OCI-LY7 (cell line): ENCODE measurements at regions not wholly inside any gene's neighbourhood (a gene's known extent, or its start where the extent isn't known, plus 50 kb on each side); places are given as distances from the start of the nearest gene placed in this dataset.

Experiments used
- BruUV-seq: library from RNA; stranded (reverse); fragments of 400-500 nt; replicated peaks from 2 replicates; lab custom pipeline; 2021; lab: Mats Ljungman, UMichigan
- CTCF ChIA-PET: fragments of 300-600 bp; sonication (Branson Sonifier 250); formaldehyde crosslinking; loops from one replicate; lab custom pipeline; 2022; ENCODE audit warnings: antibody characterized with exemption; ENCODE audit not compliant: unreplicated experiment; lab: Charles Lee
- POLR2A ChIA-PET: fragments of 300-600 bp; sonication (Branson Sonifier 250); formaldehyde crosslinking; loops from one replicate; lab custom pipeline; 2022; ENCODE audit warnings: antibody characterized with exemption; lab: Charles Lee
- DNase-seq: peaks from one replicate; pipeline ENCODE4 v3.0.0-alpha.2; 2015; ENCODE audit warnings: low spot score
- H2AFZ ChIP-seq: fragments of 200-600 bp; sonication (generic), shearing (Covaris generic); 2 replicates; pipeline ENCODE4 v1.6.1; 2014; ENCODE audit warnings: mild to moderate bottlenecking, antibody characterized with exemption, low read length, moderate library complexity
- H3K27ac ChIP-seq: fragments of 200-600 bp; sonication (generic); 2 replicates; pipeline ENCODE4 v1.5.1; 2014; ENCODE audit warnings: mixed run types, low read depth, mild to moderate bottlenecking, moderate library complexity, low read length, inconsistent platforms; ENCODE audit not compliant: poor library complexity, severe bottlenecking
- H3K36me3 ChIP-seq: fragments of 200-600 bp; sonication (generic); 2 replicates; pipeline ENCODE4 v1.6.1; 2014; ENCODE audit warnings: mild to moderate bottlenecking, antibody characterized with exemption, low read length, moderate library complexity, mixed read lengths; ENCODE audit not compliant: insufficient read depth
- H3K4me1 ChIP-seq: fragments of 200-600 bp; sonication (generic); 2 replicates; pipeline ENCODE4 v1.5.1; 2014; ENCODE audit warnings: mild to moderate bottlenecking, low read length; ENCODE audit not compliant: insufficient read depth, poor library complexity, severe bottlenecking
- H3K4me2 ChIP-seq: fragments of 200-600 bp; sonication (generic); 2 replicates; pipeline ENCODE4 v1.6.1; 2014; ENCODE audit warnings: mild to moderate bottlenecking, low read length
- H3K4me3 ChIP-seq: fragments of 200-600 bp; sonication (generic); 2 replicates; pipeline ENCODE4 v1.5.1; 2014; ENCODE audit warnings: mild to moderate bottlenecking, low read depth, low read length; ENCODE audit not compliant: poor library complexity, severe bottlenecking
- H3K79me2 ChIP-seq: fragments of 200-600 bp; sonication (generic); 2 replicates; pipeline ENCODE4 v1.6.1; 2016; ENCODE audit warnings: low read depth, mild to moderate bottlenecking, low read length, moderate library complexity, mixed read lengths; ENCODE audit not compliant: insufficient read depth
- H3K9me2 ChIP-seq: fragments of 200-600 bp; sonication (generic); 2 replicates; pipeline ENCODE4 v1.6.1; 2016; ENCODE audit warnings: mild to moderate bottlenecking, low read length, mixed read lengths; ENCODE audit not compliant: insufficient read depth
- H3K9me3 ChIP-seq: fragments of 200-600 bp; sonication (generic); 2 replicates; pipeline ENCODE4 v1.6.1; 2014; ENCODE audit warnings: mild to moderate bottlenecking, mixed run types, low read length, mixed read lengths
- H4K20me1 ChIP-seq: fragments of 200-600 bp; sonication (generic); 2 replicates; pipeline ENCODE4 v1.6.1; 2014; ENCODE audit warnings: mild to moderate bottlenecking, antibody characterized with exemption, low read length, moderate library complexity, mixed read lengths; ENCODE audit not compliant: insufficient read depth
- CTCF ChIP-seq: fragments of 200-600 bp; sonication (generic); conservative IDR thresholded peaks from 2 replicates; pipeline ENCODE4 v1.5.1; 2014; ENCODE audit warnings: mild to moderate bottlenecking, antibody characterized with exemption, low read length, moderate library complexity, mixed read lengths
- EZH2phosphoT487 ChIP-seq: fragments of 200-600 bp; sonication (generic); IDR thresholded peaks from 2 replicates; pipeline ENCODE4 v1.6.1; 2018; ENCODE audit warnings: low read depth, borderline replicate concordance, mild to moderate bottlenecking, mixed run types, antibody characterized with exemption, low read length, moderate library complexity, mixed read lengths
- intact Hi-C: fragments of 100-400 bp; cut with micrococcal nuclease; formaldehyde crosslinking; loops from one replicate; pipeline ENCODE4 v1.10.0; 2022; ENCODE audit not compliant: unreplicated experiment

GRCh38 chr1:8212580-8213031 lies 105.3 kb upstream of the SLC45A1 start:
- ChIA-PET CTCF (no interaction called here), POLR2A (interaction anchor here (0.8 kb wide), 1 partner anchor 11 kb away, joined by 3 read pairs; no protein-coding TSS in a partner anchor)
- no peak for DNase-seq
- BruUV-seq = no TSS peak
- Histone ChIP-seq H3K4me3 (no peak overlapping the region), H4K20me1 (no peaks in the 10 kb centered on the region), H3K9me2 (no peaks in the 10 kb centered on the region), H2AFZ (no peak overlapping the region), H3K79me2 (no peaks in the 10 kb centered on the region), H3K4me1 (no peaks in the 10 kb centered on the region), H3K9me3 (no peaks in the 10 kb centered on the region), H3K27ac (no peak overlapping the region), H3K4me2 (no peak overlapping the region), H3K36me3 (no peaks in the 10 kb centered on the region)
- no peak for TF ChIP-seq EZH2phosphoT487
- TF ChIP-seq CTCF = no peak
- intact Hi-C loops = no loop called here

- Histone ChIP-seq H3K9me3 (no peaks in the 10 kb centered on the region), H3K4me3 (no peak overlapping the region), H3K79me2 (no peaks in the 10 kb centered on the region), H3K4me1 (no peaks in the 10 kb centered on the region), H3K36me3 (no peaks in the 10 kb centered on the region), H3K9me2 (no peaks in the 10 kb centered on the region), H2AFZ (no peak overlapping the region), H4K20me1 (no peaks in the 10 kb centered on the region), H3K4me2 (no peak overlapping the region), H3K27ac (no peak overlapping the region)
- no peak for DNase-seq
- CTCF ChIA-PET = no interaction called here
- POLR2A ChIA-PET = interaction anchor here (0.6 to 0.8 kb wide), 2 partner anchors 10 to 61 kb away, joined by 3 read pairs; no protein-coding TSS in a partner anchor
- TF ChIP-seq EZH2phosphoT487 = no peak
- TF ChIP-seq CTCF = no peak
- intact Hi-C loops = no loop called here
- BruUV-seq = no TSS peak
These were observed 105.9 kb upstream of the SLC45A1 start for GRCh38 chr1:8211883-8212579.

- POLR2A ChIA-PET = interaction anchor here (0.6 kb wide), 1 partner anchor 61 kb away, joined by 3 read pairs; no protein-coding TSS in a partner anchor
- H3K9me2 ChIP-seq = no peaks in the 10 kb centered on the region
- no peak for DNase-seq
- intact Hi-C loops = no loop called here
- no peaks in the 10 kb centered on the region for H4K20me1 ChIP-seq
- no TSS peak for BruUV-seq
- H3K27ac ChIP-seq = no peak overlapping the region
- no peak overlapping the region for H3K4me3 ChIP-seq
- no peak for TF ChIP-seq CTCF
- no peak for TF ChIP-seq EZH2phosphoT487
- H3K9me3 ChIP-seq = no peaks in the 10 kb centered on the region
- H3K79me2 ChIP-seq = no peaks in the 10 kb centered on the region
- no peak overlapping the region for H3K4me2 ChIP-seq
- H2AFZ ChIP-seq = no peak overlapping the region
- CTCF ChIA-PET = no interaction called here
- H3K36me3 ChIP-seq = no peaks in the 10 kb centered on the region
- no peaks in the 10 kb centered on the region for H3K4me1 ChIP-seq
These were observed 106.5 kb upstream of the SLC45A1 start for GRCh38 chr1:8211251-8211882.
